Tibial artery (tissue), 4 donors: ENCODE measurements at regions not wholly inside any gene's neighbourhood (a gene's known extent, or its start where the extent isn't known, plus 50 kb on each side); places are given as distances from the start of the nearest gene placed in this dataset.
"Not testable (repeated sequence)": the region's sequence is repeated elsewhere in the genome, so short reads cannot be mapped to it uniquely, and the experiment has no call there.

Experiments used
- DNase-seq, 2 donors: peaks; one replicate each; pipeline ENCODE4 v3.0.0-alpha.2; 2019
- H3K27ac ChIP-seq, 2 donors: fragments of 200-600 bp; sonication (generic) in 1 of 2; 1 replicate in 1 of 2; 2 replicates in 1 of 2; pipeline ENCODE4 v1.5.1; 2018 to 2019; ENCODE audit warnings: mild to moderate bottlenecking in 1 of 2
- H3K27me3 ChIP-seq, 2 donors: fragments of 200-600 bp; sonication (generic) in 1 of 2; one replicate each; pipeline versions ENCODE4 v1.5.1 to v1.6.0; 2016 to 2019
- H3K36me3 ChIP-seq, 3 donors: fragments of 200-600 bp; sonication (generic) in 2 of 3; one replicate each; pipeline ENCODE4 v1.5.1; 2016 to 2019; ENCODE audit warnings: mild to moderate bottlenecking in 2 of 3
- H3K4me1 ChIP-seq, 4 donors: fragments of 200-600 bp; sonication (generic) in 2 of 4; 1 replicate in 3 of 4; 2 replicates in 1 of 4; pipeline ENCODE4 v1.5.1; 2016 to 2019
- H3K4me3 ChIP-seq, 2 donors: fragments of 200-600 bp; sonication (generic) in 1 of 2; 1 replicate in 1 of 2; 2 replicates in 1 of 2; pipeline ENCODE4 v1.5.1; 2018 to 2019; ENCODE audit warnings: mild to moderate bottlenecking in 2 of 2
- H3K9me3 ChIP-seq, 3 donors: fragments of 200-600 bp; sonication (generic) in 1 of 3; one replicate each; pipeline ENCODE4 v1.5.1; 2016 to 2019
- CTCF ChIP-seq, 2 experiments: fragments of 200-600 bp in 1 of 2; fragments of 450-650 bp in 1 of 2; IDR thresholded peaks; one replicate each; pipeline ENCODE4 v1.5.1; 2017 to 2019; ENCODE audit warnings: antibody characterized with exemption in 2 of 2, mild to moderate bottlenecking in 1 of 2, moderate library complexity in 1 of 2
- intact Hi-C: fragments of 100-400 bp; cut with DNase I; formaldehyde crosslinking; loops from one replicate; pipeline ENCODE4 v1.15.0; 2023; ENCODE audit warnings: low total_unique reads

GRCh38 chr12:7581046-7581445 is 77.5 kb upstream of the CD163 start:
- TF ChIP-seq CTCF (IDR thresholded peaks at IDR 0.05) = no peak
- intact Hi-C loops = no loop called here
- Histone ChIP-seq H3K27ac (no peak overlapping the region), H3K4me1 (no peaks in the 10 kb centered on the region), H3K27me3 (no peaks in the 10 kb centered on the region), H3K4me3 (no peak overlapping the region), H3K9me3 (no peaks in the 10 kb centered on the region), H3K36me3 (no peaks in the 10 kb centered on the region)
- DNase-seq = no peak

- H3K4me3 ChIP-seq = no peak overlapping the region
- H3K27me3 ChIP-seq = no peaks in the 10 kb centered on the region
- peak in 1 of 2 donors; percentile 23 for DNase-seq
- H3K27ac ChIP-seq = no peak overlapping the region
- H3K4me1 ChIP-seq = no peaks in the 10 kb centered on the region
- H3K9me3 ChIP-seq = no peaks in the 10 kb centered on the region
- intact Hi-C loops = no loop called here
- no peaks in the 10 kb centered on the region for H3K36me3 ChIP-seq
- no peak for TF ChIP-seq CTCF (IDR thresholded peaks at IDR 0.05)
Measured at GRCh38 chr12:7571257-7571656, 67.7 kb upstream of the CD163 start.

GRCh38 chr12:7557227-7557626 is 53.6 kb upstream of the CD163 start:
- no peak for TF ChIP-seq CTCF (IDR thresholded peaks at IDR 0.05)
- Histone ChIP-seq H3K4me1 (peaks cover 0 to 4% (median 0%) of the 10 kb centered on the region in 4 donors), H3K4me3 (no peak overlapping the region), H3K9me3 (no peaks in the 10 kb centered on the region), H3K27ac (no peak overlapping the region), H3K36me3 (no peaks in the 10 kb centered on the region), H3K27me3 (no peaks in the 10 kb centered on the region)
- intact Hi-C loops = no loop called here
- DNase-seq = no peak

DNA sequence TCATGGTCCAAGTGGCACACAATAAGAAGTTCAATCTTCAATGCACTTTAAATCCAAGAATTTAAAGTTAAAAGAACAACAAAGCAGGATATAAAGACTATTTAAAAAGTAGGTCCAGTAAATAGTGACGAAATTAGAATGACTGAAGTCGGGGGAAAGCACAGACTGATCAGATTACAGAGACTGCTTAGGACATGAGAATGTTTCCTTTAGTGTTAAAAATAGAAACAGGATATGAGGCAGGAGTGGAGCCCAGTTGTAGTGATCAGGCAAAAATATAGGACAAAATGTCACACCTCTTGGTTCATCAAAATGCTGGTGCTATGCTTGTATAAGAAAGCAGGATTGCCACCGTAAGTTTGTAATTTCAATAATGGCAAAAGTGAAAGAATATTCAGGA is 52.2 kb upstream of the CD163 start:
- no peak for TF ChIP-seq CTCF (IDR thresholded peaks at IDR 0.05)
- H3K9me3 ChIP-seq = no peaks in the 10 kb centered on the region
- H3K4me3 ChIP-seq = no peak overlapping the region
- H3K27me3 ChIP-seq = no peaks in the 10 kb centered on the region
- H3K27ac ChIP-seq = no peak overlapping the region
- H3K36me3 ChIP-seq = no peaks in the 10 kb centered on the region
- intact Hi-C loops = no loop called here
- no peak for DNase-seq
- peaks cover 0 to 4% (median 0%) of the 10 kb centered on the region in 4 donors for H3K4me1 ChIP-seq

DNA sequence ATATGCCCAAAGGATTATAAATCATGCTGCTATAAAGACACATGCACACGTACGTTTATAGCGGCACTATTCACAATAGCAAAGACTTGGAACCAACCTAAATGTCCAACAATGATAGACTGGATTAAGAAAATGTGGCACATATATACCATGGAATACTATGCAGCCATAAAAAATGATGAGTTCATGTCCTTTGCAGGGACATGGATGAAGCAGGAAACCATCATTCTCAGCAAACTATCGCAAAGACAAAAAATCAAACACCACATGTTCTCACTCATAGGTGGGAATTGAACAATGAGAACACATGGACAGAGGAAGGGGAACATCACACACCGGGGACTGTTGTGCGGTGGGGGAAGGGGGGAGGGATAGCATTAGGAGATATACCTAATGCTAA is 51.3 kb upstream of the CD163 start:
- H3K27ac ChIP-seq, H3K4me3 ChIP-seq, DNase-seq, H3K27me3 ChIP-seq, H3K36me3 ChIP-seq, intact Hi-C loops, H3K9me3 ChIP-seq, H3K4me1 ChIP-seq: not testable (repeated sequence)
